CD4-positive, CD25-positive, alpha-beta regulatory T cell (primary cell): ENCODE measurements at regions not wholly inside any gene's neighbourhood (a gene's known extent, or its start where the extent isn't known, plus 50 kb on each side); places are given as distances from the start of the nearest gene placed in this dataset.

Experiments
- ATAC-seq, 2 donors: fragments of 150-1000 bp; cut with Tn5 transposase; one replicate each; pipeline ENCODE4 v1.10.0; 2021; ENCODE audit warnings: low read depth in 2 of 2, moderate number of reproducible peaks in 2 of 2, moderate library complexity in 1 of 2
- DNase-seq, 3 donors: peaks; one replicate each; pipeline versions ENCODE4 v3.0.0 to v3.0.0-alpha.2; 2012 to 2022; ENCODE audit warnings: mixed read lengths in 1 of 3
- H3K27ac ChIP-seq: one replicate; pipeline ENCODE4 v1.7.0; 2013; ENCODE audit warnings: mild to moderate bottlenecking, low read length; ENCODE audit not compliant: insufficient read depth, poor library complexity, severe bottlenecking
- H3K27me3 ChIP-seq: one replicate; pipeline ENCODE4 v1.7.0; 2013; ENCODE audit warnings: low read length; ENCODE audit not compliant: control insufficient read depth, insufficient read depth
- H3K36me3 ChIP-seq: one replicate; pipeline ENCODE4 v1.7.0; 2013; ENCODE audit warnings: mild to moderate bottlenecking, low read length, moderate library complexity; ENCODE audit not compliant: control insufficient read depth, insufficient read depth
- H3K4me1 ChIP-seq: 2 replicates; pipeline ENCODE4 v1.7.0; 2013; ENCODE audit warnings: mild to moderate bottlenecking, low read length; ENCODE audit not compliant: insufficient read depth, control insufficient read depth, poor library complexity, severe bottlenecking
- H3K4me3 ChIP-seq: one replicate; pipeline ENCODE4 v1.7.0; 2013; ENCODE audit warnings: low read depth, mild to moderate bottlenecking, low read length, moderate library complexity
- H3K9me3 ChIP-seq, 2 experiments: 1 replicate in 1 of 2; 2 replicates in 1 of 2; pipeline ENCODE4 v1.7.0; 2013; ENCODE audit warnings: low read length in 2 of 2, mild to moderate bottlenecking in 1 of 2, moderate library complexity in 1 of 2; ENCODE audit not compliant: control insufficient read depth in 2 of 2
- H3K27ac Mint-ChIP-seq, 3 donors: one replicate each; pipeline ENCODE4 v1.8.0; 2020 to 2022; ENCODE audit warnings: mild to moderate bottlenecking in 3 of 3, mixed read lengths in 3 of 3, moderate library complexity in 2 of 3
- H3K27me3 Mint-ChIP-seq: one replicate; pipeline ENCODE4 v1.8.0; 2022; ENCODE audit warnings: mild to moderate bottlenecking, mixed read lengths
- H3K36me3 Mint-ChIP-seq: one replicate; pipeline ENCODE4 v1.8.0; 2020; ENCODE audit warnings: mixed read lengths
- H3K4me1 Mint-ChIP-seq, 4 donors: one replicate each; pipeline ENCODE4 v1.8.0; 2020 to 2022; ENCODE audit warnings: mixed read lengths in 4 of 4, mild to moderate bottlenecking in 1 of 4
- H3K4me3 Mint-ChIP-seq, 4 donors: one replicate each; pipeline ENCODE4 v1.8.0; 2020 to 2022; ENCODE audit warnings: mild to moderate bottlenecking in 4 of 4, mixed read lengths in 4 of 4, moderate library complexity in 3 of 4
- H3K9me3 Mint-ChIP-seq, 7 donors: one replicate each; pipeline ENCODE4 v1.8.0; 2020 to 2022; ENCODE audit warnings: mixed read lengths in 7 of 7, mild to moderate bottlenecking in 3 of 7, moderate library complexity in 2 of 7

- no peaks in the 10 kb centered on the region for H3K4me1 ChIP-seq
- H3K4me1 Mint-ChIP-seq, result no peaks in the 10 kb centered on the region
Observed at GRCh38 chr3:162236949-162237348, 740.3 kb downstream of the OTOL1 start.

GRCh38 chr3:162250782-162251181 is 754.2 kb downstream of the OTOL1 start:
- no peak overlapping the region for H3K27ac ChIP-seq
- no peak overlapping the region for H3K4me3 ChIP-seq
- no peaks in the 10 kb centered on the region for H3K27me3 Mint-ChIP-seq
- DNase-seq (no peak), ATAC-seq (no peak)
- no peaks in the 10 kb centered on the region for H3K4me1 Mint-ChIP-seq
- peaks cover 2 to 11% of the 10 kb centered on the region in 2 experiments for H3K9me3 ChIP-seq
- H3K9me3 Mint-ChIP-seq, result peaks cover 0 to 18% (median 13%) of the 10 kb centered on the region in 7 donors
- H3K27me3 ChIP-seq, result no peaks in the 10 kb centered on the region
- no peak overlapping the region for H3K27ac Mint-ChIP-seq
- H3K4me1 ChIP-seq, result no peaks in the 10 kb centered on the region
- H3K4me3 Mint-ChIP-seq, result no peak overlapping the region
- H3K36me3 Mint-ChIP-seq, result no peaks in the 10 kb centered on the region
- H3K36me3 ChIP-seq, result no peaks in the 10 kb centered on the region

More at GRCh38 chr3:162236949-162237348, 740.3 kb downstream of the OTOL1 start:
- ATAC-seq, result no peak
- Histone ChIP-seq H3K9me3 (no peaks in the 10 kb centered on the region), H3K27me3 (no peaks in the 10 kb centered on the region), H3K4me3 (no peak overlapping the region), H3K36me3 (no peaks in the 10 kb centered on the region), H3K27ac (no peak overlapping the region)
- no peaks in the 10 kb centered on the region for H3K27me3 Mint-ChIP-seq
- H3K27ac Mint-ChIP-seq, result no peak overlapping the region
- H3K4me3 Mint-ChIP-seq, result no peak overlapping the region
- peaks cover 1 to 10% (median 4%) of the 10 kb centered on the region in 7 donors for H3K9me3 Mint-ChIP-seq
- DNase-seq, result no peak
- no peaks in the 10 kb centered on the region for H3K36me3 Mint-ChIP-seq

- no peaks in the 10 kb centered on the region for H3K36me3 ChIP-seq
- ATAC-seq (no peak), DNase-seq (no peak)
- H3K4me1 Mint-ChIP-seq, result no peaks in the 10 kb centered on the region
- no peaks in the 10 kb centered on the region for H3K36me3 Mint-ChIP-seq
- H3K9me3 Mint-ChIP-seq, result peaks cover 0 to 5% (median 0%) of the 10 kb centered on the region in 7 donors
- H3K9me3 ChIP-seq, result peaks cover 4% of the 10 kb centered on the region in 2 experiments
- no peak overlapping the region for H3K27ac ChIP-seq
- no peaks in the 10 kb centered on the region for H3K27me3 Mint-ChIP-seq
- H3K4me3 Mint-ChIP-seq, result no peak overlapping the region
- H3K4me1 ChIP-seq, result no peaks in the 10 kb centered on the region
- no peaks in the 10 kb centered on the region for H3K27me3 ChIP-seq
- H3K4me3 ChIP-seq, result no peak overlapping the region
- H3K27ac Mint-ChIP-seq, result no peak overlapping the region
Observed at GRCh38 chr3:162262129-162262528, 765.5 kb downstream of the OTOL1 start.

GRCh38 chr3:162263596-162263995 is 767.0 kb downstream of the OTOL1 start:
- Mint-ChIP-seq H3K4me1 (no peaks in the 10 kb centered on the region), H3K36me3 (no peaks in the 10 kb centered on the region), H3K4me3 (no peak overlapping the region), H3K9me3 (peaks cover 0 to 7% (median 0%) of the 10 kb centered on the region in 7 donors), H3K27me3 (no peaks in the 10 kb centered on the region), H3K27ac (no peak overlapping the region)
- no peaks in the 10 kb centered on the region for H3K4me1 ChIP-seq
- peaks cover 4% of the 10 kb centered on the region in 2 experiments for H3K9me3 ChIP-seq
- H3K27me3 ChIP-seq, result no peaks in the 10 kb centered on the region
- no peak overlapping the region for H3K4me3 ChIP-seq
- H3K27ac ChIP-seq, result no peak overlapping the region
- DNase-seq, result no peak
- H3K36me3 ChIP-seq, result no peaks in the 10 kb centered on the region
- ATAC-seq, result no peak

GRCh38 chr3:162269636-162270458 is 773.2 kb downstream of the OTOL1 start:
- H3K4me3 Mint-ChIP-seq, result no peak overlapping the region
- H3K9me3 ChIP-seq, result peaks cover 0 to 5% of the 10 kb centered on the region in 2 experiments
- H3K4me1 ChIP-seq, result no peaks in the 10 kb centered on the region
- DNase-seq, result no peak
- no peak for ATAC-seq
- no peaks in the 10 kb centered on the region for H3K36me3 Mint-ChIP-seq
- no peak overlapping the region for H3K27ac Mint-ChIP-seq
- H3K4me3 ChIP-seq, result no peak overlapping the region
- H3K27me3 ChIP-seq, result no peaks in the 10 kb centered on the region
- no peaks in the 10 kb centered on the region for H3K36me3 ChIP-seq
- no peaks in the 10 kb centered on the region for H3K27me3 Mint-ChIP-seq
- H3K9me3 Mint-ChIP-seq, result peaks cover 0 to 13% (median 4%) of the 10 kb centered on the region in 7 donors
- H3K27ac ChIP-seq, result no peak overlapping the region
- H3K4me1 Mint-ChIP-seq, result no peaks in the 10 kb centered on the region

GRCh38 chr3:162274070-162274469 is 777.5 kb downstream of the OTOL1 start:
- no peak for ATAC-seq
- Mint-ChIP-seq H3K36me3 (no peaks in the 10 kb centered on the region), H3K9me3 (peaks cover 1 to 25% (median 6%) of the 10 kb centered on the region in 7 donors), H3K4me1 (no peaks in the 10 kb centered on the region), H3K4me3 (no peak overlapping the region), H3K27me3 (no peaks in the 10 kb centered on the region), H3K27ac (no peak overlapping the region)
- Histone ChIP-seq H3K4me1 (no peaks in the 10 kb centered on the region), H3K4me3 (no peak overlapping the region), H3K27ac (no peak overlapping the region), H3K27me3 (no peaks in the 10 kb centered on the region), H3K9me3 (peaks cover 0 to 5% of the 10 kb centered on the region in 2 experiments), H3K36me3 (no peaks in the 10 kb centered on the region)
- DNase-seq, result no peak

GRCh38 chr3:162278834-162279233 is 782.2 kb downstream of the OTOL1 start:
- no peaks in the 10 kb centered on the region for H3K36me3 Mint-ChIP-seq
- no peak overlapping the region for H3K4me3 Mint-ChIP-seq
- peaks cover 0 to 38% (median 5%) of the 10 kb centered on the region in 7 donors for H3K9me3 Mint-ChIP-seq
- H3K4me3 ChIP-seq, result no peak overlapping the region
- no peaks in the 10 kb centered on the region for H3K36me3 ChIP-seq
- no peaks in the 10 kb centered on the region for H3K27me3 Mint-ChIP-seq
- DNase-seq, result no peak
- H3K4me1 Mint-ChIP-seq, result no peaks in the 10 kb centered on the region
- H3K27ac ChIP-seq, result no peak overlapping the region
- no peaks in the 10 kb centered on the region for H3K4me1 ChIP-seq
- no peaks in the 10 kb centered on the region for H3K9me3 ChIP-seq
- no peaks in the 10 kb centered on the region for H3K27me3 ChIP-seq
- no peak for ATAC-seq
- no peak overlapping the region for H3K27ac Mint-ChIP-seq

GRCh38 chr3:162285259-162285658 is 788.7 kb downstream of the OTOL1 start:
- Histone ChIP-seq H3K27ac (no peak overlapping the region), H3K4me1 (no peaks in the 10 kb centered on the region), H3K36me3 (no peaks in the 10 kb centered on the region), H3K9me3 (no peaks in the 10 kb centered on the region), H3K4me3 (no peak overlapping the region), H3K27me3 (no peaks in the 10 kb centered on the region)
- peaks cover 0 to 11% (median 2%) of the 10 kb centered on the region in 7 donors for H3K9me3 Mint-ChIP-seq
- H3K27ac Mint-ChIP-seq, result no peak overlapping the region
- ATAC-seq (no peak), DNase-seq (no peak)
- no peaks in the 10 kb centered on the region for H3K36me3 Mint-ChIP-seq
- no peak overlapping the region for H3K4me3 Mint-ChIP-seq
- no peaks in the 10 kb centered on the region for H3K4me1 Mint-ChIP-seq
- H3K27me3 Mint-ChIP-seq, result no peaks in the 10 kb centered on the region
